Lower leg skin (tissue), 3 donors: ENCODE measurements at regions not wholly inside any gene's neighbourhood (a gene's known extent, or its start where the extent isn't known, plus 50 kb on each side); places are given as distances from the start of the nearest gene placed in this dataset.

ENCODE experiments used
- CTCF ChIP-seq, 3 donors: fragments of 450-650 bp; IDR thresholded peaks; one replicate each; pipeline ENCODE4 v1.5.1; 2016; ENCODE audit warnings: antibody characterized with exemption in 3 of 3, mild to moderate bottlenecking in 3 of 3, moderate library complexity in 2 of 3
- POLR2A ChIP-seq, 2 donors: fragments of 450-650 bp; IDR thresholded peaks; one replicate each; pipeline ENCODE4 v1.6.1; 2016 to 2017; ENCODE audit warnings: antibody characterized with exemption in 2 of 2, mild to moderate bottlenecking in 1 of 2, moderate library complexity in 1 of 2

DNA sequence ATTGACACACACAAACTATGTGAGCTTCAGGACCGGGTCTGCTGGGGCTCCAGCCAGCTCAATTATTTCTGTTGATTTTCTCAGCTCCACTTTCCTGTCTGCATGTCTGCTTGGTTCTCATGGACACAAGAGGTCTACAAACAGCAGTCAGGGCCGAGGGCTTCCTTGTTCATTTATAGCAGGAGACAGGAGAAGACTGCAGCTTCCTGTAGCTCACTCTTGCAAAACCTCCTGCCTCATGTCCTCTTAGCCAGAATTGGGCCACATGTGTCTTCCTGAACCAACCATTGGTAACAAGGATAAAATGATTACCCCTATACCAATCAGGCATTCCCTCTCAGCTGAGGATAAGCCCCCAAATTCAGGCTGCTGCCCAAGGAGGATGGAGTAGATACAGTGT, 182.8 kb downstream of the TLE3 start:
- TF ChIP-seq CTCF (IDR thresholded peaks at IDR 0.05) (no peak), POLR2A (IDR thresholded peaks at IDR 0.05) (no peak)
